Fibroblast of the aortic adventitia (primary cell): ENCODE measurements at regions not wholly inside any gene's neighbourhood (a gene's known extent, or its start where the extent isn't known, plus 50 kb on each side); places are given as distances from the start of the nearest gene placed in this dataset.

Source experiments
- DNase-seq: peaks from one replicate; pipeline ENCODE4 v3.0.0-alpha.2; 2010; ENCODE audit warnings: low read depth
- H3K4me3 ChIP-seq: 2 replicates; pipeline ENCODE4 v1.5.1; 2011; ENCODE audit warnings: low read depth, mild to moderate bottlenecking, control low read depth, low read length, moderate library complexity
- TF ChIP-seq, protein P1 (sequence below): IDR thresholded peaks from 2 replicates; pipeline ENCODE4 v1.5.1; 2011; ENCODE audit warnings: mild to moderate bottlenecking, low read length, control low read depth, inconsistent platforms; ENCODE audit not compliant: insufficient read depth

DNA sequence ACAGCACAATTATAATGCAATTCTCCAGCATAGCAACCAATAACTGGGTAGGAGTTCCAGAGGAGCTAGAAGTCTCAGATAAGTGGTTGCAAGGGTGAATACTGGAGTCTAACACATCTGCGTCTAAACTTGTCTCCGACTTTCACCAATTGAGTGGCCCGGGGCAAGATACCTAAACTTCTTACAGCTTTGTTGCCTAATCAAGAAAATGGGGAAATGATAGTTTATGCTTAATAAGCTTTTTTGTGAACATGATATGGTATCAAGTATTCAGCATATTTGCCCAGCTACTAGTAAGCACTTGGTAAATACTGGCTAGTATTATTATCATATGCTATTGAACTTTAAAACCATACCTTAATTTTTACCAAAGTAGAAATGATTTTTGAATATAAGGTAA is 183.5 kb downstream of the KCNJ2 start:
- H3K4me3 ChIP-seq = no peak overlapping the region
- TF ChIP-seq, protein P1, sequence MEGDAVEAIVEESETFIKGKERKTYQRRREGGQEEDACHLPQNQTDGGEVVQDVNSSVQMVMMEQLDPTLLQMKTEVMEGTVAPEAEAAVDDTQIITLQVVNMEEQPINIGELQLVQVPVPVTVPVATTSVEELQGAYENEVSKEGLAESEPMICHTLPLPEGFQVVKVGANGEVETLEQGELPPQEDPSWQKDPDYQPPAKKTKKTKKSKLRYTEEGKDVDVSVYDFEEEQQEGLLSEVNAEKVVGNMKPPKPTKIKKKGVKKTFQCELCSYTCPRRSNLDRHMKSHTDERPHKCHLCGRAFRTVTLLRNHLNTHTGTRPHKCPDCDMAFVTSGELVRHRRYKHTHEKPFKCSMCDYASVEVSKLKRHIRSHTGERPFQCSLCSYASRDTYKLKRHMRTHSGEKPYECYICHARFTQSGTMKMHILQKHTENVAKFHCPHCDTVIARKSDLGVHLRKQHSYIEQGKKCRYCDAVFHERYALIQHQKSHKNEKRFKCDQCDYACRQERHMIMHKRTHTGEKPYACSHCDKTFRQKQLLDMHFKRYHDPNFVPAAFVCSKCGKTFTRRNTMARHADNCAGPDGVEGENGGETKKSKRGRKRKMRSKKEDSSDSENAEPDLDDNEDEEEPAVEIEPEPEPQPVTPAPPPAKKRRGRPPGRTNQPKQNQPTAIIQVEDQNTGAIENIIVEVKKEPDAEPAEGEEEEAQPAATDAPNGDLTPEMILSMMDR = no peak
- no peak for DNase-seq

DNA sequence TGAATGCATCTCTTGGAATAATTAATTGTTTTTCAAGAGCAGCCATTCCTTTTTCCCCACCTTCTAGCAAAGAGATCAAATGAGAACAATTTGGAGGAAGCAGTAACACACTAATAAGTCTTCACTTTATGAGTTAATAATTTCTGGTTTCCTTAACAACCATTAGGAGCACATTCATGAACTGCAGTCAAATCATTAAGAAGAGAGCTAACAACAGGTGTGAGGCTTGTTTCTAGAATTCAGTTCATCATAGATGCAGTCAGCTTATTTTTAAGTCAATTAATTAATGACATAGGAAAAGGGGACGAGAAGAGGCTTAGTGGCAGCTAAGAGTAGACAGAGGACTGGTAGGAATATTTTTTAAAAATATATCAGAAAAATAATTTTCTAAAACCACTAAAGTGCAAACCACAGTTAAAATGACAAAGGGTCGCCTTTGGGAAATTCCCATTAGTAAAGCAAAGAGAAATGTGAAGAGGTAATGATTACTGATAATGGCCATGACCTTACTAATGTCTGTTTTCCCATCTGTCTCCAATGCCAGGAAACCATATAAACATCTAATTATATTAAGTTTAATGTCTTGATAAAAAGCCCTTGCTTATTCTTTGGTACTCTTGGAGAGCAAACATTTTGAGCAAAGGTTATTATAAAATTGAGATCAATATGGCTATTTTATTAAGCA is 184.2 kb downstream of the KCNJ2 start:
- H3K4me3 ChIP-seq = no peak overlapping the region
- no peak for DNase-seq
- TF ChIP-seq, protein P1 = no peak

DNA sequence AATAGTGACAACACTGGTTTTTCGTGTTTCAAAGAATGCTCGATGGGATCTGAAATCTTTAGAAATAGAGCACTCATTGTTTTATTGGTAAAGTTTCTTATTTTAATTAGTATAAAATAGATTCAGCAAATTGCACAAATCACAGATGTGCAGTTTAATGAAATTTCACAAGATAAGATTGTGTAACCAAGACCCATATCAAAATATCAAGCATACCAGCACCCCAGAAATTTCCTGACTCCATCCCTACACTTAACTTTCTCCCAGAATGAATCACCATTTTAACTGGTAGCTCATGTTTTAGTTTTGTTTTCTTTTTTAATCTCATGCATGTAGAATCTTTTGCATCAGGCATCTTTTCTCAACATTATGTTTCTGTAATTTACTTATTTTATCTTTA is 185.9 kb downstream of the KCNJ2 start:
- DNase-seq = no peak
- no peak overlapping the region for H3K4me3 ChIP-seq
- TF ChIP-seq, protein P1 = no peak

DNA sequence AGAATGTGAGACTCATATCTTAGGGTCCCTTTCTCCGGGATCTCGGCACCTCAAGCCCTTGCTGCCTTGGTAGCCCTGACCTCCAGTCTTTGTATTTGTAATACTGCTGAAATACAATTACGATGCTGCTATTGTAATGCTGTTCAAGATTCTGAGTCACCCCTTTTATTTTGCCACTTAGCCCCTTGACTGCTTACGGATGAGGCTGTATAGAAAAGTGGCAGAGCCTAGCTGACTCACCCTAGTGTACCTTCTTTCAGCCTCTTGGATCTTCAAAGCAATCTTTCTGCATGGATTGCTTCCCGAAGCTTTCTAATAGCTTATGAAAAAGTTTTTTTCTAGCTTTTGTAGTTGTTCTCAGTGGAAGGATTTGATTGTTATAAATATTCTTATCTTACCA is 187.9 kb downstream of the KCNJ2 start:
- TF ChIP-seq, protein P1 = no peak
- DNase-seq = no peak
- H3K4me3 ChIP-seq = no peak overlapping the region

DNA sequence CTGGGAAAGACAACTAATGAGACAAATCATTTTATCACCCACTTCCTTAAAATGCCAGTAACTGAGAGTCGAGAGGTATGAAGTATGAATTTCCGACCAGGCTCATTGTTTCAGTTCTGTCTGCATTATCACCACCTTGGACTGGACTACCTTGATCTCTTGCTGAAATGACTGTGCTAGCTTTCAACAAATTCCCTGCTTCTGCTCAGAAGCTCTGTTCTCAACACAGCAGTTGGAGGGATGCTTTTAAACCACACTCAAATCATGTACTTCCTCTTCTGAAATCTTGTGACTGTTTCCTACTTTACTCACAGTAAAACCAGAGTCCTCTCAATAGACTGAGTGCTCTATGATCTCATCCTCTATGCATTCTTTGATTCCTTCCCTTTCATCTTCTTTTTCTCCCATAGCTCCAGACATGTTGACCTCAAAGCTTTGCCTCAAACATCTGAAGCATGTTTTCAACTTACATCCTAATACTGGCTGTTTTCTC is 195.8 kb downstream of the KCNJ2 start:
- H3K4me3 ChIP-seq = no peak overlapping the region
- TF ChIP-seq, protein P1 = no peak
- peak; percentile 11 for DNase-seq

DNA sequence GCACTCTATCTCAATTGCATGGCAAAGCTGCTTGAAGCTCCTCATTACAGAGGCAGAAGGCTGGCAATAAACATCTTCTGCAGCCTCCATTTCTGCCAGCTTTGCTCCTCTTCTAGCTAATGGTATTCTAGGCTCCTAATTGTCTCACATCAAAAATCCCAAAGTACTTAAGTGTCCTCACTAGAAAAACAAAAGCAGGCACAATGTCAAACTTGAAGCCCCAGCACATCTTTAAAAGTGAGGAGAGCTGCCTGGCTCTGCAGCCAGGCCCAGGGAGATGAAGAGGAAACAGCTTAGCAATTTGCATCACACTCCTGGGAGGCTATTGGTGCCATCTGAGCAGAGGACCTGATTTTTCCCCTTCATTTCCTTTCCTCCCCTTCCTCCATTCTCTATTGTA is 197.1 kb downstream of the KCNJ2 start:
- H3K4me3 ChIP-seq = no peak overlapping the region
- TF ChIP-seq, protein P1 = no peak

DNA sequence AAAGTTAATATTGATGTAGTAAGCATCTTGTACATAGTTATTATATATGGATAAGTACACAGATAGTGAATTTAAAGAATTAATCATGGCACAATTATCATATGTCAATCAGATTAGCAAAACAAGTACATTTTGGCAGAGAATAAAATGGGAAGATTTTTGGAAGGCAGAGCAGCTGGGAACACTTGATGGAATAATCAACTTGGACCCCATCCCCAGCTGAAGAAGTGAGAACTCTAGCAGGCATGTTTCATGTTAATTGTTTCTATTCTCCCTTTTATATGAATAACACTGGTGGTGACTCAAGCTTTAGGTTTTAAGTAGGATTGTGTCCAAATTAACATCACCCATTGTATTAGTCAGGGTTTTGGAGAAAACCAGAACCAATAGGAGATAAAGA is 198.7 kb downstream of the KCNJ2 start:
- H3K4me3 ChIP-seq = no peak overlapping the region
- peak; percentile 9 for DNase-seq
- TF ChIP-seq, protein P1 = no peak

More for the DNA sequence above, 197.1 kb downstream of the KCNJ2 start:
- DNase-seq = no peak
